ENCODE measurements at regions not wholly inside any gene's neighbourhood (a gene's known extent, or its start where the extent isn't known, plus 50 kb on each side); places are given as distances from the start of the nearest gene placed in this dataset.

GRCh38 chr3:126277629-126278378 is 79.4 kb downstream of the KLF15 start:
- no peaks in the 10 kb centered on the region for H3K36me3 Mint-ChIP-seq
- POLR2A ChIA-PET: no interaction called here
- H3K36me3 ChIP-seq (ENCODE audit: control insufficient read depth in 2 of 2, extremely low read depth in 1 of 2, insufficient read depth in 1 of 2, low read length in 1 of 2): no peaks in the 10 kb centered on the region
- H3K27ac Mint-ChIP-seq: no peak overlapping the region
- H3K27me3 Mint-ChIP-seq: peaks cover 25 to 29% of the 10 kb centered on the region in 2 donors
- H3K4me3 Mint-ChIP-seq: no peak overlapping the region
- no peak for DNase-seq
- WGBS (ENCODE audit: insufficient coverage): 86% methylated on average over 5 of the region's 8 CpGs
- H3K4me1 Mint-ChIP-seq: no peaks in the 10 kb centered on the region
- H3K27ac ChIP-seq (ENCODE audit: low read length): no peak overlapping the region
- H3K27me3 ChIP-seq (replicated peaks in 1 of 2; ENCODE audit: control insufficient read depth in 2 of 2, extremely low read depth in 1 of 2, insufficient read depth in 2 of 2, low read length in 1 of 2): peaks cover 0 to 18% of the 10 kb centered on the region in 2 experiments
- H3K9me3 ChIP-seq: no peaks in the 10 kb centered on the region
- no peaks in the 10 kb centered on the region for H3K4me1 ChIP-seq (ENCODE audit: control insufficient read depth in 1 of 2, extremely low read depth in 1 of 2, insufficient read depth in 2 of 2, low read length in 2 of 2)
- H3K4me3 ChIP-seq (ENCODE audit: control insufficient read depth in 1 of 2, extremely low read depth in 1 of 2, low read length in 1 of 2): no peak overlapping the region
- no peaks in the 10 kb centered on the region for H3K9me3 Mint-ChIP-seq
- no peak for ATAC-seq (replicated peaks in 1 of 4)
- CTCF ChIA-PET: no interaction called here

GRCh38 chr3:126275620-126275904 is 81.6 kb downstream of the KLF15 start:
- Mint-ChIP-seq H3K27ac (no peak overlapping the region), H3K4me3 (no peak overlapping the region), H3K36me3 (no peaks in the 10 kb centered on the region), H3K27me3 (peaks cover 18 to 30% of the 10 kb centered on the region in 2 donors), H3K9me3 (no peaks in the 10 kb centered on the region), H3K4me1 (no peaks in the 10 kb centered on the region)
- Histone ChIP-seq H3K9me3 (no peaks in the 10 kb centered on the region), H3K4me3 (ENCODE audit: control insufficient read depth in 1 of 2, extremely low read depth in 1 of 2, low read length in 1 of 2) (no peak overlapping the region), H3K27me3 (replicated peaks in 1 of 2; ENCODE audit: control insufficient read depth in 2 of 2, extremely low read depth in 1 of 2, insufficient read depth in 2 of 2, low read length in 1 of 2) (peaks cover 0 to 18% of the 10 kb centered on the region in 2 experiments), H3K36me3 (ENCODE audit: control insufficient read depth in 2 of 2, extremely low read depth in 1 of 2, insufficient read depth in 1 of 2, low read length in 1 of 2) (no peaks in the 10 kb centered on the region), H3K4me1 (ENCODE audit: control insufficient read depth in 1 of 2, extremely low read depth in 1 of 2, insufficient read depth in 2 of 2, low read length in 2 of 2) (no peaks in the 10 kb centered on the region), H3K27ac (ENCODE audit: low read length) (no peak overlapping the region)
- ChIA-PET CTCF (no interaction called here), POLR2A (no interaction called here)
- no CpG with 5 or more reads among the region's 2 CpGs for WGBS (ENCODE audit: insufficient coverage)
- no peak for ATAC-seq (replicated peaks in 1 of 4)
- no peak for DNase-seq

GRCh38 chr3:126274735-126275619 is 82.2 kb downstream of the KLF15 start:
- Mint-ChIP-seq H3K4me1 (no peaks in the 10 kb centered on the region), H3K27ac (no peak overlapping the region), H3K4me3 (no peak overlapping the region), H3K9me3 (no peaks in the 10 kb centered on the region), H3K27me3 (peaks cover 18 to 29% of the 10 kb centered on the region in 2 donors), H3K36me3 (no peaks in the 10 kb centered on the region)
- Histone ChIP-seq H3K9me3 (no peaks in the 10 kb centered on the region), H3K4me1 (ENCODE audit: control insufficient read depth in 1 of 2, extremely low read depth in 1 of 2, insufficient read depth in 2 of 2, low read length in 2 of 2) (no peaks in the 10 kb centered on the region), H3K36me3 (ENCODE audit: control insufficient read depth in 2 of 2, extremely low read depth in 1 of 2, insufficient read depth in 1 of 2, low read length in 1 of 2) (no peaks in the 10 kb centered on the region), H3K27me3 (replicated peaks in 1 of 2; ENCODE audit: control insufficient read depth in 2 of 2, extremely low read depth in 1 of 2, insufficient read depth in 2 of 2, low read length in 1 of 2) (peaks cover 0 to 24% of the 10 kb centered on the region in 2 experiments), H3K27ac (ENCODE audit: low read length) (no peak overlapping the region), H3K4me3 (ENCODE audit: control insufficient read depth in 1 of 2, extremely low read depth in 1 of 2, low read length in 1 of 2) (no peak overlapping the region)
- POLR2A ChIA-PET: interaction anchor here in 1 of 2 donors (0.8 kb wide), 1 partner anchor 1811 kb away, joined by 5 read pairs; no protein-coding TSS in a partner anchor
- DNase-seq (no peak), ATAC-seq (replicated peaks in 1 of 4) (no peak)
- WGBS (ENCODE audit: insufficient coverage): 68% methylated on average over 6 of the region's 10 CpGs
- CTCF ChIA-PET: interaction anchor here in 1 of 2 donors (0.7 kb wide), 1 partner anchor 18 kb away, joined by 3 read pairs; no protein-coding TSS in a partner anchor

- POLR2A ChIA-PET: no interaction called here
- Mint-ChIP-seq H3K9me3 (no peaks in the 10 kb centered on the region), H3K36me3 (no peaks in the 10 kb centered on the region), H3K27me3 (peaks cover 16 to 35% of the 10 kb centered on the region in 2 donors), H3K4me3 (no peak overlapping the region), H3K27ac (no peak overlapping the region), H3K4me1 (peaks cover 0 to 6% (median 0%) of the 10 kb centered on the region in 3 donors)
- 93% methylated on average over 3 of the region's 9 CpGs for WGBS (ENCODE audit: insufficient coverage)
- DNase-seq (no peak), ATAC-seq (replicated peaks in 1 of 4) (no peak)
- H3K9me3 ChIP-seq: no peaks in the 10 kb centered on the region
- H3K4me1 ChIP-seq (ENCODE audit: control insufficient read depth in 1 of 2, extremely low read depth in 1 of 2, insufficient read depth in 2 of 2, low read length in 2 of 2): no peaks in the 10 kb centered on the region
- H3K4me3 ChIP-seq (ENCODE audit: control insufficient read depth in 1 of 2, extremely low read depth in 1 of 2, low read length in 1 of 2): no peak overlapping the region
- no peaks in the 10 kb centered on the region for H3K36me3 ChIP-seq (ENCODE audit: control insufficient read depth in 2 of 2, extremely low read depth in 1 of 2, insufficient read depth in 1 of 2, low read length in 1 of 2)
- H3K27ac ChIP-seq (ENCODE audit: low read length): no peak overlapping the region
- H3K27me3 ChIP-seq (replicated peaks in 1 of 2; ENCODE audit: control insufficient read depth in 2 of 2, extremely low read depth in 1 of 2, insufficient read depth in 2 of 2, low read length in 1 of 2): peaks cover 0 to 51% of the 10 kb centered on the region in 2 experiments
- CTCF ChIA-PET: no interaction called here
Measured at GRCh38 chr3:126270145-126270811, 86.9 kb downstream of the KLF15 start.

GRCh38 chr3:126269354-126269753 is 87.9 kb downstream of the KLF15 start:
- POLR2A ChIA-PET: no interaction called here
- Mint-ChIP-seq H3K4me3 (no peak overlapping the region), H3K27ac (no peak overlapping the region), H3K4me1 (peaks cover 0 to 6% (median 0%) of the 10 kb centered on the region in 3 donors), H3K27me3 (peaks cover 14 to 31% of the 10 kb centered on the region in 2 donors), H3K36me3 (no peaks in the 10 kb centered on the region), H3K9me3 (no peaks in the 10 kb centered on the region)
- WGBS (ENCODE audit: insufficient coverage): 83% methylated on average over 1 of the region's 4 CpGs
- H3K9me3 ChIP-seq: no peaks in the 10 kb centered on the region
- H3K4me3 ChIP-seq (ENCODE audit: control insufficient read depth in 1 of 2, extremely low read depth in 1 of 2, low read length in 1 of 2): no peak overlapping the region
- no peaks in the 10 kb centered on the region for H3K36me3 ChIP-seq (ENCODE audit: control insufficient read depth in 2 of 2, extremely low read depth in 1 of 2, insufficient read depth in 1 of 2, low read length in 1 of 2)
- no peak for ATAC-seq (replicated peaks in 1 of 4)
- H3K27me3 ChIP-seq (replicated peaks in 1 of 2; ENCODE audit: control insufficient read depth in 2 of 2, extremely low read depth in 1 of 2, insufficient read depth in 2 of 2, low read length in 1 of 2): peaks cover 0 to 53% of the 10 kb centered on the region in 2 experiments
- no peaks in the 10 kb centered on the region for H3K4me1 ChIP-seq (ENCODE audit: control insufficient read depth in 1 of 2, extremely low read depth in 1 of 2, insufficient read depth in 2 of 2, low read length in 2 of 2)
- H3K27ac ChIP-seq (ENCODE audit: low read length): no peak overlapping the region
- CTCF ChIA-PET: no interaction called here
- DNase-seq: no peak

- DNase-seq: no peak
- WGBS (ENCODE audit: insufficient coverage): 88% methylated on average over 3 of the region's 3 CpGs
- Histone ChIP-seq H3K36me3 (ENCODE audit: control insufficient read depth in 2 of 2, extremely low read depth in 1 of 2, insufficient read depth in 1 of 2, low read length in 1 of 2) (no peaks in the 10 kb centered on the region), H3K4me1 (ENCODE audit: control insufficient read depth in 1 of 2, extremely low read depth in 1 of 2, insufficient read depth in 2 of 2, low read length in 2 of 2) (no peaks in the 10 kb centered on the region), H3K9me3 (no peaks in the 10 kb centered on the region), H3K27ac (ENCODE audit: low read length) (no peak overlapping the region), H3K27me3 (replicated peaks in 1 of 2; ENCODE audit: control insufficient read depth in 2 of 2, extremely low read depth in 1 of 2, insufficient read depth in 2 of 2, low read length in 1 of 2) (peaks cover 0 to 52% of the 10 kb centered on the region in 2 experiments), H3K4me3 (ENCODE audit: control insufficient read depth in 1 of 2, extremely low read depth in 1 of 2, low read length in 1 of 2) (no peak overlapping the region)
- no peak overlapping the region for H3K4me3 Mint-ChIP-seq
- H3K36me3 Mint-ChIP-seq: no peaks in the 10 kb centered on the region
- H3K4me1 Mint-ChIP-seq: peaks cover 0 to 6% (median 0%) of the 10 kb centered on the region in 3 donors
- POLR2A ChIA-PET: no interaction called here
- no peak for ATAC-seq (replicated peaks in 1 of 4)
- H3K27me3 Mint-ChIP-seq: peaks cover 14 to 29% of the 10 kb centered on the region in 2 donors
- no peak overlapping the region for H3K27ac Mint-ChIP-seq
- no peaks in the 10 kb centered on the region for H3K9me3 Mint-ChIP-seq
- CTCF ChIA-PET: no interaction called here
Measured at GRCh38 chr3:126268866-126269265, 88.3 kb downstream of the KLF15 start.
